ENCODE measurements at regions not wholly inside any gene's neighbourhood (a gene's known extent, or its start where the extent isn't known, plus 50 kb on each side); places are given as distances from the start of the nearest gene placed in this dataset.
"Not testable (repeated sequence)": the region's sequence is repeated elsewhere in the genome, so short reads cannot be mapped to it uniquely, and the experiment has no call there.

- TF ChIP-seq ZHX1 (conservative IDR thresholded peaks at IDR 0.05; ENCODE audit: low read length) (no peak), SIN3A (IDR thresholded peaks at IDR 0.05; ENCODE audit: borderline replicate concordance in 2 of 2, control insufficient read depth in 1 of 2, low read depth in 2 of 2, low read length in 2 of 2) (no peak), ZNF217 (CRISPR knock-in tag; IDR thresholded peaks at IDR 0.05) (no peak), PCBP1 (IDR thresholded peaks at IDR 0.05; ENCODE audit: low read depth, low read length, poor library complexity, severe bottlenecking) (no peak)
Observed at GRCh38 chr6:4472222-4472621, 304.0 kb upstream of the CDYL start (continued).

GRCh38 chr6:4471515-4471914, 304.7 kb upstream of the CDYL start:
- POLR2A ChIA-PET; H3K36me3 ChIP-seq (ENCODE audit: control insufficient read depth, insufficient read depth, low read length); ATAC-seq; H3K9ac ChIP-seq (ENCODE audit: insufficient read depth in 1 of 2, low read depth in 2 of 2, low read length in 2 of 2); H3K4me3 ChIP-seq; CTCF ChIA-PET (ENCODE audit: low intra/inter-chr PET ratio); H3K4me2 ChIP-seq (ENCODE audit: insufficient read depth, low read length); DNase-seq (ENCODE audit: extremely low read depth in 1 of 4, low spot score in 3 of 4); in situ Hi-C loops (cut with MboI); H3K4me1 ChIP-seq (replicated peaks in 1 of 2; ENCODE audit: control insufficient read depth in 2 of 2, insufficient read depth in 2 of 2, low read length in 2 of 2); H2AFZ ChIP-seq (ENCODE audit: low read depth, low read length); H3K27ac ChIP-seq (ENCODE audit: extremely low read depth, low read depth, low read length); H3K9me3 ChIP-seq (replicated peaks; ENCODE audit: control insufficient read depth, insufficient read depth, low read depth, low read length); H4K20me1 ChIP-seq (replicated peaks; ENCODE audit: control insufficient read depth, insufficient read depth, low read length); intact Hi-C loops (cut with micrococcal nuclease); H3K79me2 ChIP-seq (ENCODE audit: control insufficient read depth, insufficient read depth, low read length); BruUV-seq (replicated peaks); FAIRE-seq; H3K9me1 ChIP-seq (ENCODE audit: control insufficient read depth, insufficient read depth, low read length): not testable (repeated sequence)
- 4% methylated on average over 4 of the region's 4 CpGs for WGBS (ENCODE audit: insufficient coverage, low coverage, missing lambda C conversion rate)
- TF ChIP-seq ZNF561 (CRISPR knock-in tag; conservative IDR thresholded peaks at IDR 0.05): peak; percentile 77; the same call in 1 of the 2 replicates
- 0 out of 2 replicates have a peak, but pooled peaks have one; percentile 1 for TF ChIP-seq FOSL1 (tag; conservative IDR thresholded peaks at IDR 0.05)
- peak; percentile 56 for TF ChIP-seq ZNF280A (IDR thresholded peaks at IDR 0.05; ENCODE audit: low read depth, partially characterized antibody)
- peaks cover 0 to 10% of the 10 kb centered on the region in 2 experiments; a peak in 3 of 5 replicates for H3K27me3 ChIP-seq (ENCODE audit: control insufficient read depth in 2 of 2, insufficient read depth in 2 of 2, low read length in 2 of 2)

All from K562 (cell line).